ENCODE measurements at regions not wholly inside any gene's neighbourhood (a gene's known extent, or its start where the extent isn't known, plus 50 kb on each side); places are given as distances from the start of the nearest gene placed in this dataset.

DNA sequence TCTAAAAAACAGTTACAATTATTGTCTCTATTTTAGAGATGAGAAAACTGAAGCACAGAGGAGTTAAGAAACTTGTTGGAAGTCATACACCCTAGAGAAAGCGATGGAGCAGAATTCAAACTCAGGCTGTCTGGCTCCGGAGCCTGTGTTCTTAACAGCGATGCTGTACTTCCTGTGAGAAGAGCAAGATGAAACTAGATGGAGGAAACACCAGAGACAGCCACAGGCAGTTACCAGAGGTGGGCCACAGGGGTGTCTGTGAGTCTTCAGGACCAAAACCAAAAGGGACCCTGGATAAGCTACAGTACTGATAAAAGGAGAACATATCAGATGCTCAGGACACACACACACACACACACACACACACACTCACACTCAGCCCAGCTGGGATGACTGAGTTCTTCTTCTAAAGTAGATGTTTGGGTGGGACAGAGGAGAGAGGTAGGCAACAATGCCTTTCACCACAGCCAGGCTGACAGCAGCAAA lies 289.2 kb downstream of the FZD1 start:
- Histone ChIP-seq H3K36me3 (no peaks in the 10 kb centered on the region), H3K9me3 (no peaks in the 10 kb centered on the region), H3K4me1 (no peaks in the 10 kb centered on the region), H3K27me3 (no peaks in the 10 kb centered on the region), H3K27ac (no peak overlapping the region), H3K4me3 (no peak overlapping the region)
- intact Hi-C loops (cut with DNase I; ENCODE audit: low total_unique reads): no loop called here
- TF ChIP-seq, protein P1, sequence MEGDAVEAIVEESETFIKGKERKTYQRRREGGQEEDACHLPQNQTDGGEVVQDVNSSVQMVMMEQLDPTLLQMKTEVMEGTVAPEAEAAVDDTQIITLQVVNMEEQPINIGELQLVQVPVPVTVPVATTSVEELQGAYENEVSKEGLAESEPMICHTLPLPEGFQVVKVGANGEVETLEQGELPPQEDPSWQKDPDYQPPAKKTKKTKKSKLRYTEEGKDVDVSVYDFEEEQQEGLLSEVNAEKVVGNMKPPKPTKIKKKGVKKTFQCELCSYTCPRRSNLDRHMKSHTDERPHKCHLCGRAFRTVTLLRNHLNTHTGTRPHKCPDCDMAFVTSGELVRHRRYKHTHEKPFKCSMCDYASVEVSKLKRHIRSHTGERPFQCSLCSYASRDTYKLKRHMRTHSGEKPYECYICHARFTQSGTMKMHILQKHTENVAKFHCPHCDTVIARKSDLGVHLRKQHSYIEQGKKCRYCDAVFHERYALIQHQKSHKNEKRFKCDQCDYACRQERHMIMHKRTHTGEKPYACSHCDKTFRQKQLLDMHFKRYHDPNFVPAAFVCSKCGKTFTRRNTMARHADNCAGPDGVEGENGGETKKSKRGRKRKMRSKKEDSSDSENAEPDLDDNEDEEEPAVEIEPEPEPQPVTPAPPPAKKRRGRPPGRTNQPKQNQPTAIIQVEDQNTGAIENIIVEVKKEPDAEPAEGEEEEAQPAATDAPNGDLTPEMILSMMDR (IDR thresholded peaks at IDR 0.05): no peak
- no peak for TF ChIP-seq POLR2A (IDR thresholded peaks at IDR 0.05)
- TF ChIP-seq POLR2AphosphoS5 (IDR thresholded peaks at IDR 0.05): no peak
- DNase-seq (ENCODE audit: low spot score in 2 of 2): no peak

DNA sequence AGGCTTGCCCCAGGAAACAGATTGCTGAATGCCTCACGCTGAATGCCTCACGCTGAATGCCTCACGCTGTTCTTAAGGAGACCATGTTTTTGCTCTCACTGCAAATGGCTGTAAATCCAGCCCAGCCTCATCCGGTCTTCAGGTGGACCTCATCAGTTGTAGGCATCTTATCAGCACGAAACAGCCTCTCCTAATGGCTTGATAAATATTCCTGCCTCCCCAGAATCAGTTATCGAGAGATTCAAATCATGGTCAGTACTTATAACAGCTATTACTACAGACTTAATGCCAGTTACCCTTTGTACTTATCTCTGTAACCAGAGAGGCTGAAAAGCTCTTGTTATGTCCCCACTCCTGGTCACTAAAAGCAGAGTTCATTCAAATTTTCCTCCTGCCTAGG lies 290.6 kb downstream of the FZD1 start:
- H3K4me3 ChIP-seq: no peak overlapping the region
- H3K36me3 ChIP-seq: no peaks in the 10 kb centered on the region
- H3K9me3 ChIP-seq: no peaks in the 10 kb centered on the region
- TF ChIP-seq POLR2AphosphoS5 (IDR thresholded peaks at IDR 0.05) (no peak), POLR2A (IDR thresholded peaks at IDR 0.05) (no peak)
- DNase-seq (ENCODE audit: low spot score in 2 of 2): no peak
- intact Hi-C loops (cut with DNase I; ENCODE audit: low total_unique reads): no loop called here
- H3K27ac ChIP-seq: no peak overlapping the region
- no peaks in the 10 kb centered on the region for H3K4me1 ChIP-seq
- no peaks in the 10 kb centered on the region for H3K27me3 ChIP-seq

DNA sequence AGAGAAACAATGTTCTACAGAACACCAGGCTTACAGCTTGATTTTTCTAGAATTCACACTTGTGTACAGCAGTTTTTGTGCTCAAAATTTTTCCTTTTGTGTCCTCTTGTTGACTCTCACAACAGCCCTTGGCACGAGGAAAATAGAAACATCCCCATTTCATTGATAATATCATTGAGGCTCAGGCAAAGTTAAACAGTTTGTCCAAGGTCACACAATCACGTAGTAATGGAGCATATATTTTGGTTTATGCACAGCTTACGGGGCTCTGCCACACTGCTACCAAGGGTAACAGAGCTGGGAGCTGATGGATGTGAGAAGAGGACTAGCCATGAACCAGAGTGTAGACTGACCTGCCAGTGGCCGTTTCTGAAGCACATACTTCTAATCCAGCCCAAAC lies 292.0 kb downstream of the FZD1 start:
- intact Hi-C loops (cut with DNase I; ENCODE audit: low total_unique reads): no loop called here
- H3K4me3 ChIP-seq: no peak overlapping the region
- no peaks in the 10 kb centered on the region for H3K27me3 ChIP-seq
- H3K9me3 ChIP-seq: no peaks in the 10 kb centered on the region
- no peaks in the 10 kb centered on the region for H3K4me1 ChIP-seq
- H3K27ac ChIP-seq: peak overlapping the region in 1 of 2 donors; percentile 90
- H3K36me3 ChIP-seq: no peaks in the 10 kb centered on the region
- TF ChIP-seq POLR2A (IDR thresholded peaks at IDR 0.05) (no peak), POLR2AphosphoS5 (IDR thresholded peaks at IDR 0.05) (no peak)
- TF ChIP-seq, protein P1 (IDR thresholded peaks at IDR 0.05): no peak
- no peak for DNase-seq (ENCODE audit: low spot score in 2 of 2)

DNA sequence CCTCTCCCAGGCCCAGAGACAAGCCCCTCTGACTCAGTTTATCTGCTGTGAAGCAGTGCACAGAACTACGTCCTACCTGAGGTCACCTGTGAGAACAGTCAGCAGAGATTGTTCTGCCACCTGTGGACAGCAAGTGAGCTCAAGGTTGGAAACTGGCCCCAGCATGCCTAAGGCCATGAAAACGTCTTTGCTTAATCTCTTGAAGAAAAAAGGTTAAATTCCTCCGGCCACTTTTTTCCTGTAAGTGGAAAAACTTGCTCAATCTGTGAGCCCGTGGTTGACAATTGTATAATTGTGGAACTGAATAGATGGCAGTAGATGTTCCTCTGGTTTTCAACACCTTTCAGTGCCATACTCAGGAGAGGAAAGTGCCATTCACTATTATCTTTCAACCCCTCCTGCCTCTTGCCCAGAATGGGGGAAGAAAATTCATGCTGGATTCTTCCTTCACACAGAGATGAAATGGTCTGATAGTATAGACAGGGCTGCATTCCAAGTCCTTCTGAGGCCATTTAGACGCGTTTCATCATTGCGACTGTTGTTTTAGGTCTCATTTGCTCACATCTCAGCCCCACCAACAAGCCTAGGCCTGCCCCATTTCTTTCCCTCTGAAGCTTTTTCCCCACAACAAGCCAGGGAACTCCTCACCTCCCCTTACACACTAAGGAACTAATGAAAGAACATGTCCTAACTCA lies 292.9 kb downstream of the FZD1 start:
- Histone ChIP-seq H3K36me3 (no peaks in the 10 kb centered on the region), H3K27me3 (no peaks in the 10 kb centered on the region), H3K27ac (peak overlapping the region; percentile 85 to 90), H3K4me3 (no peak overlapping the region), H3K9me3 (no peaks in the 10 kb centered on the region), H3K4me1 (no peaks in the 10 kb centered on the region)
- TF ChIP-seq POLR2A (IDR thresholded peaks at IDR 0.05) (no peak), POLR2AphosphoS5 (IDR thresholded peaks at IDR 0.05) (no peak)
- TF ChIP-seq, protein P1 (IDR thresholded peaks at IDR 0.05): no peak
- peak in 1 of 2 donors; percentile 57 for DNase-seq (ENCODE audit: low spot score in 2 of 2)
- intact Hi-C loops (cut with DNase I; ENCODE audit: low total_unique reads): no loop called here

DNA sequence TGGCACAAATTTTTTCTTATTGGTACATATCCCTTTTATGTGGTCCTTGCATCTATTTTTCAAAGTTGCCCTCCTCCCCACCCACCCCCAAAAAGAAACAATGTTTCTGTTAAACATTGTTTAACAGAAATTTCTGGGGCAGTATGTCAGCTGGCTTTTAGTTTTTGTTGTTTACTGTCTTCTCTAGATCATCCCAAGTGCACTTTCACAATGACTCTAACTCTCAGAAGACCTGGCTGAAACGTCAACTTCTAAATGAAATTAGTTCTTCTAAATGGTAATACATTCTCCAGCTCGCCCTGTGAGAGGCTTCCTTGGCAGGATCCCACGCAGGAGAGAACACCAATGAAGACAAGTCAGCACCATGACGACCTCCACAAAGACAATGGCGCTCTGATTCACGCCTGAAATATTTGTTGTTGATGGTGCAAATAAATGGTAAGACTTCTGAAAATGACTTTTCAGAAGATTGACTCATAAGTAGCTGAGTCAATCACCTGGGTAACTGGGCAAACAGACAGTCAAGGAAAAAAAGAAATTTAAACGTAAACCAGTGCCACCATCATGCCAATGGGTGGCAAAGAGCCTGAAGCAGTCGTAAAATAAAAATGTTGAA lies 293.7 kb downstream of the FZD1 start:
- no peaks in the 10 kb centered on the region for H3K27me3 ChIP-seq
- peak overlapping the region; percentile 85 to 90 for H3K27ac ChIP-seq
- H3K4me3 ChIP-seq: no peak overlapping the region
- H3K4me1 ChIP-seq: no peaks in the 10 kb centered on the region
- intact Hi-C loops (cut with DNase I; ENCODE audit: low total_unique reads): no loop called here
- no peaks in the 10 kb centered on the region for H3K36me3 ChIP-seq
- H3K9me3 ChIP-seq: no peaks in the 10 kb centered on the region
- TF ChIP-seq POLR2AphosphoS5 (IDR thresholded peaks at IDR 0.05) (no peak), POLR2A (IDR thresholded peaks at IDR 0.05) (no peak)
- TF ChIP-seq, protein P1 (IDR thresholded peaks at IDR 0.05): no peak
- DNase-seq (ENCODE audit: low spot score in 2 of 2): peak in 1 of 2 donors; percentile 76
